ENCODE measurements at regions not wholly inside any gene's neighbourhood (a gene's known extent, or its start where the extent isn't known, plus 50 kb on each side); places are given as distances from the start of the nearest gene placed in this dataset.

DNA sequence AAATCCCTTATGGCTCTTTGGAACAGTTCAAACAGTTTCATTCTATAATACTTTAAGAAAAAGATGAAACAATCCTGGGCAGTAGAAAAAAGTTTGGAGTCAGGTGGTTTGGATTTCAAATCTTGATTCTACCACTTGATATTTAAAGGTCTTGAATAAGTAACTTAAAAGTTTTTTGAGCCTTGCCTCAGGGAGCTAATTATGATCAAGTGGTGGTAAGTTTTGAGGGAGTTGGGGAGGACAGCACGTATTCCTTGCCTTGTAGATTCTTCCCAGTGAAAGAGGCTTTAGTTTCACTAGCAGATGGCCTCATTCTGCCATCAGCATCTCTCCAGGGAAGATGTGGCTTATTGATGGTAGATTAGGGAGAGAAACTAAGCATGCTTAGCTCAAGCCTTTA, 168.4 kb upstream of the CSNK1A1L start:
- no peak for TF ChIP-seq POLR2AphosphoS5 (IDR thresholded peaks at IDR 0.05)
- TF ChIP-seq POLR2A (IDR thresholded peaks at IDR 0.05) = no peak
